NCI-H82 (cell line): ENCODE measurements at regions not wholly inside any gene's neighbourhood (a gene's known extent, or its start where the extent isn't known, plus 50 kb on each side); places are given as distances from the start of the nearest gene placed in this dataset.

Experiments used
- DNase-seq: peaks from one replicate; lab custom pipeline; 2025; lab: John Stamatoyannopoulos, UW

- DNase-seq: no peak
These were observed 776.1 kb downstream of the BRD1 start for GRCh38 chr22:49051491-49052022.

- no peak for DNase-seq
These were observed 778.0 kb downstream of the BRD1 start for GRCh38 chr22:49049691-49050090.

GRCh38 chr22:49048591-49048990, 779.1 kb downstream of the BRD1 start:
- DNase-seq: no peak

GRCh38 chr22:49047447-49047846, 780.2 kb downstream of the BRD1 start:
- no peak for DNase-seq

GRCh38 chr22:49046546-49047361, 780.9 kb downstream of the BRD1 start:
- DNase-seq: peak; percentile 57

GRCh38 chr22:49046000-49046545, 781.6 kb downstream of the BRD1 start:
- DNase-seq: no peak

GRCh38 chr22:49045276-49045675, 782.4 kb downstream of the BRD1 start:
- DNase-seq: no peak

GRCh38 chr22:49044776-49045175, 782.9 kb downstream of the BRD1 start:
- DNase-seq: no peak

GRCh38 chr22:49044091-49044490, 783.6 kb downstream of the BRD1 start:
- DNase-seq: no peak

- no peak for DNase-seq
These were observed 784.5 kb downstream of the BRD1 start for GRCh38 chr22:49042877-49043859.

GRCh38 chr22:49042066-49042465, 785.6 kb downstream of the BRD1 start:
- DNase-seq: no peak

- no peak for DNase-seq
These were observed 786.8 kb downstream of the BRD1 start for GRCh38 chr22:49040754-49041467.

GRCh38 chr22:49040111-49040510, 787.6 kb downstream of the BRD1 start:
- DNase-seq: no peak

GRCh38 chr22:49039625-49040024, 788.0 kb downstream of the BRD1 start:
- DNase-seq: no peak

- no peak for DNase-seq
These were observed 789.9 kb downstream of the BRD1 start for GRCh38 chr22:49037701-49038245.

- no peak for DNase-seq
These were observed 791.2 kb downstream of the BRD1 start for GRCh38 chr22:49036513-49036912.

- no peak for DNase-seq
These were observed 791.7 kb downstream of the BRD1 start for GRCh38 chr22:49035818-49036457.

- no peak for DNase-seq
These were observed 792.5 kb downstream of the BRD1 start for GRCh38 chr22:49034836-49035817.

GRCh38 chr22:49033616-49034015, 794.1 kb downstream of the BRD1 start:
- DNase-seq: no peak

- no peak for DNase-seq
These were observed 794.9 kb downstream of the BRD1 start for GRCh38 chr22:49032821-49033220.
